ENCODE measurements at regions not wholly inside any gene's neighbourhood (a gene's known extent, or its start where the extent isn't known, plus 50 kb on each side); places are given as distances from the start of the nearest gene placed in this dataset.

DNA sequence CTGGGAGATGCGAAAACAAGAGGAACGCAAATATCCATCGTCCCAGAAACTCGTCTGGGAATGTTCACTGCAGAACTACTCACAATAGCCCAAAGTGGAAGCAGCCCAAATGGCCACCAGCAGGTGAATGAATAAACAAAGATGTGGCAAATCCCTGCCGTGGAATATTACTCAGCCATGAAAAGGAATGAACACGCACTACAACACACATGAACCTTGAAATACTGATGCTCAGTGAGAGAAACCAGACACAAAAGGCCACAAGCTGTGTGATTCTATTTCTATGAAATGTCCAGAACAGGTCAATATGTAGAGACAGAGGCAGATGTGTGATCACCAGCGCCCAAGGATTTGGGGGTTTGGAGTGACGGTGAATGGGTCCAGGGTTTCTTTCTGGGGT is 169.8 kb downstream of the IRF8 start:
- TF ChIP-seq, protein P1, sequence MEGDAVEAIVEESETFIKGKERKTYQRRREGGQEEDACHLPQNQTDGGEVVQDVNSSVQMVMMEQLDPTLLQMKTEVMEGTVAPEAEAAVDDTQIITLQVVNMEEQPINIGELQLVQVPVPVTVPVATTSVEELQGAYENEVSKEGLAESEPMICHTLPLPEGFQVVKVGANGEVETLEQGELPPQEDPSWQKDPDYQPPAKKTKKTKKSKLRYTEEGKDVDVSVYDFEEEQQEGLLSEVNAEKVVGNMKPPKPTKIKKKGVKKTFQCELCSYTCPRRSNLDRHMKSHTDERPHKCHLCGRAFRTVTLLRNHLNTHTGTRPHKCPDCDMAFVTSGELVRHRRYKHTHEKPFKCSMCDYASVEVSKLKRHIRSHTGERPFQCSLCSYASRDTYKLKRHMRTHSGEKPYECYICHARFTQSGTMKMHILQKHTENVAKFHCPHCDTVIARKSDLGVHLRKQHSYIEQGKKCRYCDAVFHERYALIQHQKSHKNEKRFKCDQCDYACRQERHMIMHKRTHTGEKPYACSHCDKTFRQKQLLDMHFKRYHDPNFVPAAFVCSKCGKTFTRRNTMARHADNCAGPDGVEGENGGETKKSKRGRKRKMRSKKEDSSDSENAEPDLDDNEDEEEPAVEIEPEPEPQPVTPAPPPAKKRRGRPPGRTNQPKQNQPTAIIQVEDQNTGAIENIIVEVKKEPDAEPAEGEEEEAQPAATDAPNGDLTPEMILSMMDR (conservative IDR thresholded peaks at IDR 0.05 in 1 of 2, IDR thresholded peaks at IDR 0.05 in 1 of 2; ENCODE audit: extremely low read depth in 1 of 2, insufficient read depth in 1 of 2, low read depth in 1 of 2, low read length in 2 of 2), result no peak
- no peak for TF ChIP-seq EZH2 (IDR thresholded peaks at IDR 0.05; ENCODE audit: borderline replicate concordance, low read length)
